Breast epithelium (tissue), 3 donors: ENCODE measurements at regions not wholly inside any gene's neighbourhood (a gene's known extent, or its start where the extent isn't known, plus 50 kb on each side); places are given as distances from the start of the nearest gene placed in this dataset.

ENCODE experiments used
- POLR2A ChIP-seq: fragments of 450-650 bp; IDR thresholded peaks from one replicate; pipeline ENCODE4 v1.6.1; 2016; ENCODE audit warnings: antibody characterized with exemption, mild to moderate bottlenecking, moderate library complexity
- POLR2AphosphoS5 ChIP-seq, 3 donors: sonication (generic); formaldehyde crosslinking; IDR thresholded peaks; one replicate each; pipeline ENCODE4 v1.6.1; 2017; ENCODE audit warnings: antibody characterized with exemption in 3 of 3
- TF ChIP-seq, protein P1 (sequence below), 3 donors: fragments of 450-650 bp; IDR thresholded peaks; one replicate each; pipeline ENCODE4 v1.5.1; 2016 to 2017; ENCODE audit warnings: antibody characterized with exemption in 3 of 3, mild to moderate bottlenecking in 3 of 3, moderate library complexity in 3 of 3

- no peak for TF ChIP-seq POLR2A
- TF ChIP-seq, protein P1, sequence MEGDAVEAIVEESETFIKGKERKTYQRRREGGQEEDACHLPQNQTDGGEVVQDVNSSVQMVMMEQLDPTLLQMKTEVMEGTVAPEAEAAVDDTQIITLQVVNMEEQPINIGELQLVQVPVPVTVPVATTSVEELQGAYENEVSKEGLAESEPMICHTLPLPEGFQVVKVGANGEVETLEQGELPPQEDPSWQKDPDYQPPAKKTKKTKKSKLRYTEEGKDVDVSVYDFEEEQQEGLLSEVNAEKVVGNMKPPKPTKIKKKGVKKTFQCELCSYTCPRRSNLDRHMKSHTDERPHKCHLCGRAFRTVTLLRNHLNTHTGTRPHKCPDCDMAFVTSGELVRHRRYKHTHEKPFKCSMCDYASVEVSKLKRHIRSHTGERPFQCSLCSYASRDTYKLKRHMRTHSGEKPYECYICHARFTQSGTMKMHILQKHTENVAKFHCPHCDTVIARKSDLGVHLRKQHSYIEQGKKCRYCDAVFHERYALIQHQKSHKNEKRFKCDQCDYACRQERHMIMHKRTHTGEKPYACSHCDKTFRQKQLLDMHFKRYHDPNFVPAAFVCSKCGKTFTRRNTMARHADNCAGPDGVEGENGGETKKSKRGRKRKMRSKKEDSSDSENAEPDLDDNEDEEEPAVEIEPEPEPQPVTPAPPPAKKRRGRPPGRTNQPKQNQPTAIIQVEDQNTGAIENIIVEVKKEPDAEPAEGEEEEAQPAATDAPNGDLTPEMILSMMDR (IDR thresholded peaks at IDR 0.05) = no peak
- no peak for TF ChIP-seq POLR2AphosphoS5 (IDR thresholded peaks at IDR 0.05)
Measured at GRCh38 chr6:6845603-6846002, 257.1 kb downstream of the LY86 start.
